ENCODE measurements at regions not wholly inside any gene's neighbourhood (a gene's known extent, or its start where the extent isn't known, plus 50 kb on each side); places are given as distances from the start of the nearest gene placed in this dataset.

DNA sequence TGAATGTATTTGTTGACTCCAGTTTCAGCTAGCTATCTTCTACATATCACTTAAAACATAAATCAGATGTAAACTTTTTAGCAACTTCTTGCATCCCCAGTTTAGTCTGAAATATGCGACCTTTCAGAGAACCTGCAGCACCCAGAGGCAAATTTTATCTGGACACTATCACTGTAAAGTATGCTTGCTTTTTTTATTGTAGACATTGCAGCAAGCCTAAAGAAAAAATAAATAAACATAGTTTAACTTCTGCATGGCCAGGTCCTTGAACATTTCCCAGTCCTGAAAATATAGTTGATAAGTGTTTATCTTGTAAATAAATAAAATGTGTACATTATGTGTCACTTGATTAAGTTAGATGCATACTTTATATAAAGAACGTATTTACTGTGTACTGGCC lies 1829.4 kb downstream of the PCDH9 start:
- CTCF ChIA-PET = no interaction called here

GRCh38 chr13:65387743-65388347 lies 1842.3 kb downstream of the PCDH9 start:
- H3K27me3 ChIP-seq (ENCODE audit: control insufficient read depth, insufficient read depth, low read length) = no peaks in the 10 kb centered on the region
- TF ChIP-seq CTCF (IDR thresholded peaks at IDR 0.05; ENCODE audit: low read depth, low read length) = no peak
- CTCF ChIA-PET = no interaction called here
- H3K4me3 ChIP-seq (ENCODE audit: low read depth, low read length) = no peak overlapping the region
- peaks cover 7% of the 10 kb centered on the region for H3K9me3 ChIP-seq (ENCODE audit: control insufficient read depth, insufficient read depth, low read length)
- POLR2A ChIA-PET = no interaction called here
- no peak overlapping the region for H3K27ac ChIP-seq (ENCODE audit: low read depth, low read length)
- no peak for DNase-seq (ENCODE audit: low read depth, low spot score)

More for the DNA sequence above, 1829.4 kb downstream of the PCDH9 start:
- DNase-seq (ENCODE audit: low read depth, low spot score) = no peak
- Histone ChIP-seq H3K9me3 (ENCODE audit: control insufficient read depth, insufficient read depth, low read length) (no peaks in the 10 kb centered on the region), H3K4me3 (ENCODE audit: low read depth, low read length) (no peak overlapping the region), H3K27ac (ENCODE audit: low read depth, low read length) (no peak overlapping the region), H3K27me3 (ENCODE audit: control insufficient read depth, insufficient read depth, low read length) (no peaks in the 10 kb centered on the region)
- POLR2A ChIA-PET = no interaction called here
- TF ChIP-seq CTCF (IDR thresholded peaks at IDR 0.05; ENCODE audit: low read depth, low read length) = no peak

DNA sequence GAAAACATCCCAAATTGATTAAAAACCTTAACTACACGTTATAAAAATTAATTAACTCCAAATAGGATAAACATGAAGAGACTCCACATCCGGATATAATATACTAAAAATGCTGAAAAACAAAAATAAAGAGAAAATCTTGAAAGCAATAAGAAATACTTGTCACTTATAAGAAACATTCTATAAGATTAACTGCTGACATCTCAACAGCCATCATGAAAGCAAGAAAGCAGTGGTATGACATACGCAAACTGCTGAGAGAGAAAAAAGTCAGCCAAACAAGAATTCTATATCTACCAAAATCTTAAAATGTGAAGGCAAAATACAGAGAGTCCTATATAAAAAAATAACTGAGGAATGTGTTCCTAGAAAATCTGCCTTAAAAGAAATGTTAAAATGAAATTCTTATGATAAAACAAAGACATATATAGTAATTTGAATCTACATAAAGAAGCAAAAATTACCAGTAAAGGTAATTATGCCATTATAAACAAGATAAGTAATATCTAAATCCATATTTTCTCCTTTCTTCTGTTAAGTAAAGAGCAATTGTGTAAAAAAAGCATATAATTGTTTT lies 1851.1 kb downstream of the PCDH9 start:
- no peak for TF ChIP-seq CTCF (IDR thresholded peaks at IDR 0.05; ENCODE audit: low read depth, low read length)
- no peak for DNase-seq (ENCODE audit: low read depth, low spot score)
- H3K4me3 ChIP-seq (ENCODE audit: low read depth, low read length) = no peak overlapping the region
- POLR2A ChIA-PET = no interaction called here
- CTCF ChIA-PET = no interaction called here
- no peaks in the 10 kb centered on the region for H3K27me3 ChIP-seq (ENCODE audit: control insufficient read depth, insufficient read depth, low read length)
- H3K27ac ChIP-seq (ENCODE audit: low read depth, low read length) = no peak overlapping the region
- H3K9me3 ChIP-seq (ENCODE audit: control insufficient read depth, insufficient read depth, low read length) = peaks cover 5% of the 10 kb centered on the region; the same call in 1 of the 2 replicates

GRCh38 chr13:65378484-65378883 lies 1851.7 kb downstream of the PCDH9 start:
- Histone ChIP-seq H3K4me3 (ENCODE audit: low read depth, low read length) (no peak overlapping the region), H3K27me3 (ENCODE audit: control insufficient read depth, insufficient read depth, low read length) (no peaks in the 10 kb centered on the region), H3K27ac (ENCODE audit: low read depth, low read length) (no peak overlapping the region), H3K9me3 (ENCODE audit: control insufficient read depth, insufficient read depth, low read length) (peaks cover 5% of the 10 kb centered on the region; the same call in 1 of the 2 replicates)
- no peak for DNase-seq (ENCODE audit: low read depth, low spot score)
- ChIA-PET POLR2A (no interaction called here), CTCF (no interaction called here)
- TF ChIP-seq CTCF (IDR thresholded peaks at IDR 0.05; ENCODE audit: low read depth, low read length) = no peak

- DNase-seq (ENCODE audit: low read depth, low spot score) = no peak
- Histone ChIP-seq H3K27ac (ENCODE audit: low read depth, low read length) (no peak overlapping the region), H3K27me3 (ENCODE audit: control insufficient read depth, insufficient read depth, low read length) (no peaks in the 10 kb centered on the region), H3K9me3 (ENCODE audit: control insufficient read depth, insufficient read depth, low read length) (no peaks in the 10 kb centered on the region), H3K4me3 (ENCODE audit: low read depth, low read length) (no peak overlapping the region)
- no peak for TF ChIP-seq CTCF (IDR thresholded peaks at IDR 0.05; ENCODE audit: low read depth, low read length)
- ChIA-PET CTCF (no interaction called here), POLR2A (no interaction called here)
Measured at GRCh38 chr13:65368832-65369231, 1861.3 kb downstream of the PCDH9 start.

Measured in AG04450 (cell line).